T47D (cell line): ENCODE measurements at regions not wholly inside any gene's neighbourhood (a gene's known extent, or its start where the extent isn't known, plus 50 kb on each side); places are given as distances from the start of the nearest gene placed in this dataset.
"Not testable (repeated sequence)": the region's sequence is repeated elsewhere in the genome, so short reads cannot be mapped to it uniquely, and the experiment has no call there.

Experiments used
- DNase-seq, 2 experiments: peaks; one replicate each; pipeline versions ENCODE4 v3.0.0 to v3.0.0-alpha.2; 2011 to 2012; ENCODE audit warnings: low read depth in 1 of 2, low spot score in 1 of 2
- JUND ChIP-seq: IDR thresholded peaks from 2 replicates; pipeline ENCODE4 v1.6.1; 2012; ENCODE audit warnings: low read depth
- in situ Hi-C: cut with HindIII; loops from 2 replicates; pipeline ENCODE4 v1.10.0; 2016; ENCODE audit warnings: low sequenced_read_pairs, low pct_unique_long_range_greater_than_20kb

GRCh38 chr10:33483816-33484190, 149.3 kb upstream of the NRP1 start:
- TF ChIP-seq JUND, result no peak
- in situ Hi-C loops, result no loop called here

GRCh38 chr10:33483124-33483815, 148.8 kb upstream of the NRP1 start:
- DNase-seq, result no peak
- in situ Hi-C loops, result no loop called here
- no peak for TF ChIP-seq JUND

More at GRCh38 chr10:33483816-33484190, 149.3 kb upstream of the NRP1 start:
- DNase-seq, result no peak

GRCh38 chr10:33482486-33482885, 148.0 kb upstream of the NRP1 start:
- in situ Hi-C loops, result no loop called here
- no peak for TF ChIP-seq JUND

GRCh38 chr10:33481184-33481583, 146.7 kb upstream of the NRP1 start:
- DNase-seq, result no peak
- in situ Hi-C loops, result no loop called here
- no peak for TF ChIP-seq JUND

More at GRCh38 chr10:33482486-33482885, 148.0 kb upstream of the NRP1 start:
- DNase-seq, result no peak

- DNase-seq, in situ Hi-C loops: not testable (repeated sequence)
Measured at GRCh38 chr10:33480417-33480816, 145.9 kb upstream of the NRP1 start.

- in situ Hi-C loops, result no loop called here
- DNase-seq, result no peak
- TF ChIP-seq JUND, result no peak
Measured at GRCh38 chr10:33478675-33479125, 144.2 kb upstream of the NRP1 start.

- no peak for DNase-seq
- TF ChIP-seq JUND, result no peak
- in situ Hi-C loops, result no loop called here
Measured at GRCh38 chr10:33478089-33478674, 143.7 kb upstream of the NRP1 start.

- DNase-seq, result no peak
- in situ Hi-C loops, result no loop called here
- no peak for TF ChIP-seq JUND
Measured at GRCh38 chr10:33477291-33478088, 143.0 kb upstream of the NRP1 start.

- no peak for TF ChIP-seq JUND
- no peak for DNase-seq
- in situ Hi-C loops, result no loop called here
Measured at GRCh38 chr10:33476757-33477273, 142.3 kb upstream of the NRP1 start.

- no peak for DNase-seq
- no peak for TF ChIP-seq JUND
- in situ Hi-C loops, result no loop called here
Measured at GRCh38 chr10:33473688-33474087, 139.2 kb upstream of the NRP1 start.

- in situ Hi-C loops, result not testable (repeated sequence)
Measured at GRCh38 chr10:33468006-33468405, 133.5 kb upstream of the NRP1 start.

GRCh38 chr10:33465747-33466146, 131.3 kb upstream of the NRP1 start:
- in situ Hi-C loops, result no loop called here
- no peak for TF ChIP-seq JUND
- DNase-seq, result no peak

More at GRCh38 chr10:33468006-33468405, 133.5 kb upstream of the NRP1 start:
- DNase-seq, result not testable (repeated sequence)

- TF ChIP-seq JUND, result no peak
- in situ Hi-C loops, result no loop called here
- DNase-seq, result no peak
Measured at GRCh38 chr10:33463011-33463410, 128.5 kb upstream of the NRP1 start.
